ENCODE measurements at regions not wholly inside any gene's neighbourhood (a gene's known extent, or its start where the extent isn't known, plus 50 kb on each side); places are given as distances from the start of the nearest gene placed in this dataset.
"Not testable (repeated sequence)": the region's sequence is repeated elsewhere in the genome, so short reads cannot be mapped to it uniquely, and the experiment has no call there.

DNA sequence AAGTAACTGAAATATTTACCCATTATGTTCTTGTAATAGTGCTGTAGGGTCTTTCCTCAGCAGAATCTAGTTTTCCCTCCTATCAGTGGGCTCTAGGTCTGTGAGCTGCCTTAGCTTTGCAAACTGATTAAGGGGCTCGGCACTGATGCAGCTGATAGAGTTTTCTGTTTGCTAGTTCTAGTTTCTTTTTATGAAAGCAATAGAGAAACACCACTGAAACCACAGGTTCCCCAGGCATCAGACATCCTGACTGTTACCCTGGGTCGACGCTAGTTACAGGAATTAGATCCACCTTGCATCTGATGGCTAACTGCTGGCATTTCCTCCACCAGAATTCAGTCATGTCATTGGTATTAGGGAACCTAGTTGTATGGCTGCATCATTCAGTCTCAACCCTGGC is 225.0 kb upstream of the VCX start:
- H3K27ac Mint-ChIP-seq = no peak overlapping the region
- ChIA-PET POLR2A (no interaction called here), CTCF (no interaction called here)
- peaks cover 4% of the 10 kb centered on the region for H3K9me3 Mint-ChIP-seq
- no peaks in the 10 kb centered on the region for H3K4me1 Mint-ChIP-seq (ENCODE audit: low read depth)
- H3K27me3 Mint-ChIP-seq = no peaks in the 10 kb centered on the region
- no peak for DNase-seq
- no peaks in the 10 kb centered on the region for H3K36me3 Mint-ChIP-seq
- no peak overlapping the region for H3K4me3 Mint-ChIP-seq
- intact Hi-C loops (cut with micrococcal nuclease) = no loop called here

DNA sequence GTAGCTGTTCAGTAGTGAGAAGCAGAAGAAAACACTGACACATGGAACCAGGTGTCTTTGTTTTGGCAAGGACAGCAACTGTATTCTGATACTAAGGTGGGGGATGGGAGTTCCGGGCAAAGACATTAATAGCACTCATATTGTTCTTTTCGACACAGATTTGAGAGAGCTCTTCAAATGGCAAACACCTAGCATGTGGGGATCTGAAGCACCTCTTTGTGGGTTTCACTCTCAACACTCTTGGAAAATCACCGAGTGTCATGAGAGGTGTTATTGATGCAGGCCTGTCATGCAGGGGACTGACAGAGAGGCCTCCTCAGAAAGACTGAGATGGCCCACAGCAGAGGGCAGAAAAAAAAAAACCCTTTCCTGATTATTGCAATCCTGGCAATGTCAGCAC is 228.4 kb upstream of the VCX start:
- no peaks in the 10 kb centered on the region for H3K4me1 Mint-ChIP-seq (ENCODE audit: low read depth)
- no peak overlapping the region for H3K27ac Mint-ChIP-seq
- intact Hi-C loops (cut with micrococcal nuclease) = no loop called here
- no peak for DNase-seq
- no peaks in the 10 kb centered on the region for H3K27me3 Mint-ChIP-seq
- no peak overlapping the region for H3K4me3 Mint-ChIP-seq
- no peaks in the 10 kb centered on the region for H3K9me3 Mint-ChIP-seq
- CTCF ChIA-PET = no interaction called here
- no peaks in the 10 kb centered on the region for H3K36me3 Mint-ChIP-seq
- POLR2A ChIA-PET = no interaction called here

- H3K9me3 Mint-ChIP-seq; H3K36me3 Mint-ChIP-seq; POLR2A ChIA-PET; H3K4me1 Mint-ChIP-seq (ENCODE audit: low read depth); DNase-seq; H3K27ac Mint-ChIP-seq; H3K4me3 Mint-ChIP-seq; CTCF ChIA-PET; intact Hi-C loops (cut with micrococcal nuclease); H3K27me3 Mint-ChIP-seq: not testable (repeated sequence)
Observed at GRCh38 chrX:7608625-7609024, 234.3 kb upstream of the VCX start.

- H3K27ac Mint-ChIP-seq = no peak overlapping the region
- ChIA-PET POLR2A (no interaction called here), CTCF (no interaction called here)
Observed at GRCh38 chrX:7606039-7606652, 236.8 kb upstream of the VCX start.

DNA sequence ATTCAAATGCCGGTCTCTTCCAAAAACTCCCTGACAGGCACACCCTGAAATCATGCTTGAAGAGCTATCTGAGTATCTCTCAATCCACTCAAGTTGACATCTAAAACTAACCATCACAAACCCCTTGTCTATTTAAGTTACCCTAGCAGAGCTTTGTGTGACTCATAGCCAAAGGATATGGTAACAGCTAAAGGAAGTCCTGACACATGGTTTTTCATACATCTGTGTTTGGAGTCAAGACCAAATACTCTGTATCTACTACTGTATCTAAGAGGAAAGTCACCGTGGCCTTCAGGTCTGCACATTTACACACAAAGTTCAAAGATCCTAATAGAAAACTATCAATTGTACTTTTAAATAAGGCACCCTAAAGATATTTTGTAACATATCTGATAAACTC is 239.6 kb upstream of the VCX start:
- CTCF ChIA-PET = no interaction called here
- Mint-ChIP-seq H3K9me3 (peaks cover 6% of the 10 kb centered on the region), H3K4me3 (no peak overlapping the region), H3K36me3 (no peaks in the 10 kb centered on the region), H3K27me3 (no peaks in the 10 kb centered on the region), H3K4me1 (ENCODE audit: low read depth) (no peaks in the 10 kb centered on the region), H3K27ac (no peak overlapping the region)
- POLR2A ChIA-PET = no interaction called here
- DNase-seq = no peak
- intact Hi-C loops (cut with micrococcal nuclease) = no loop called here

More at GRCh38 chrX:7606039-7606652, 236.8 kb upstream of the VCX start:
- Mint-ChIP-seq H3K27me3 (no peaks in the 10 kb centered on the region), H3K9me3 (peaks cover 6% of the 10 kb centered on the region), H3K36me3 (no peaks in the 10 kb centered on the region), H3K4me3 (no peak overlapping the region), H3K4me1 (ENCODE audit: low read depth) (no peaks in the 10 kb centered on the region)
- intact Hi-C loops (cut with micrococcal nuclease) = no loop called here
- no peak for DNase-seq

DNA sequence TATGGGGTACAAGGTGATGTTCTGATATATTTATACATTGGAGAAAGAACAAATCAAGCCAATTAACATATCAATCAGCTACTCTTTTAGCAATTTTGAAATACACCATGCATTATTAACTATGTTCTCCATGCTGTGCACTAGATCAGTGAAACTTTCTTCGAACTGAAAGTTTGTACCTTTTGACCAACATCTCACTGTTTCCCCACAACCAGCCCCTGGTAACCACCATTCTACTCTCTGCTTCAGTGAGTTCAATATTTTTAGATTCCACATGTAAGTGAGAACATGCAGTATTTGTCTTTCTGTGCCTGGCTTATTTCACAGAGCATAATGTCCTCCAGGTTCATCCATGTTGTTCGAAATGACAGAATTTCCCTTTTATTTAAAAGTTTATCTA is 246.1 kb upstream of the VCX start:
- no peaks in the 10 kb centered on the region for H3K27me3 Mint-ChIP-seq
- intact Hi-C loops (cut with micrococcal nuclease) = no loop called here
- POLR2A ChIA-PET = no interaction called here
- DNase-seq = no peak
- H3K9me3 Mint-ChIP-seq = peaks cover 4% of the 10 kb centered on the region
- H3K36me3 Mint-ChIP-seq = no peaks in the 10 kb centered on the region
- no peak overlapping the region for H3K27ac Mint-ChIP-seq
- H3K4me3 Mint-ChIP-seq = no peak overlapping the region
- H3K4me1 Mint-ChIP-seq (ENCODE audit: low read depth) = no peaks in the 10 kb centered on the region
- CTCF ChIA-PET = no interaction called here

DNA sequence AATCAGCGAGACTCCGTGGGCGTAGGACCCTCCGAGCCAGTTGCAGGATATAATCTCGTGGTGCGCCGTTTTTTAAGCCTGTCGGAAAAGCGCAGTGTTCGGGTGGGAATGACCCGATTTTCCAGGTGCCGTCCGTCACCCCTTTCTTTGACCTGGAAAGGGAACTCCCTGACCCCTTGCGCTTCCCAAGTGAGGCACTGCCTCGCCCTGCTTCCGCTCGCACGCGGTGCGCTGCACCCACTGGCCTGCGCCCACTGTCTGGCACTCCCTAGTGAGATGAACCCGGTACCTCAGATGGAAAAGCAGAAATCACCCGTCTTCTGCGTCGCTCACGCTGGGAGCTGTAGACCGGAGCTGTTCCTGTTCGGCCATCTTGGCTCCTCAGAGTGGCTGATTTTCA is 249.6 kb upstream of the VCX start:
- not testable (repeated sequence) for H3K9me3 Mint-ChIP-seq

DNA sequence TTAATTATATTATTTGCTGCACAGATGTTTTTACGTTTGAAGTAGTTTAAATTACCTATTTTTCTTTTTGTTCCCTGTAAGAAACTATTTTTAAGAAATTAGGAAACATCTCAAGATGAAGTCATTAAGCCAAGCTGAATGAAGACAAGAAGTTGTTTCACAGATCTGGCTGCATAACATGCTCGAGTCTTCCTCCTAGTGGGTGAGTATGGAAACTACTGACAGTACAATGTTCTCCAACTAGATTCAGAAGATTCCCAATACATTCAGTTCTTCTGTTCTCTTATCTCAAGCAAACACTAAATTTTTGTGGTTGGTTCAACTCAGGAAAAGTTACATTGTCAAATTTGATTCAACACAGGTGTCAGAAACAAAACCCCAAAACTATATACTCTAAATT is 256.8 kb upstream of the VCX start:
- H3K4me1 Mint-ChIP-seq (ENCODE audit: low read depth) = no peaks in the 10 kb centered on the region
- no peaks in the 10 kb centered on the region for H3K36me3 Mint-ChIP-seq
- DNase-seq = no peak
- intact Hi-C loops (cut with micrococcal nuclease) = no loop called here
- H3K9me3 Mint-ChIP-seq = no peaks in the 10 kb centered on the region
- H3K27me3 Mint-ChIP-seq = no peaks in the 10 kb centered on the region
- CTCF ChIA-PET = no interaction called here
- POLR2A ChIA-PET = no interaction called here
- H3K4me3 Mint-ChIP-seq = no peak overlapping the region
- H3K27ac Mint-ChIP-seq = no peak overlapping the region

More for the DNA sequence above, 249.6 kb upstream of the VCX start:
- H3K36me3 Mint-ChIP-seq; H3K27ac Mint-ChIP-seq; DNase-seq; H3K27me3 Mint-ChIP-seq; CTCF ChIA-PET; intact Hi-C loops (cut with micrococcal nuclease); H3K4me1 Mint-ChIP-seq (ENCODE audit: low read depth); H3K4me3 Mint-ChIP-seq; POLR2A ChIA-PET: not testable (repeated sequence)

GRCh38 chrX:7582191-7582590 is 260.8 kb upstream of the VCX start:
- intact Hi-C loops (cut with micrococcal nuclease) = no loop called here
- no peak for DNase-seq
- POLR2A ChIA-PET = no interaction called here
- H3K27me3 Mint-ChIP-seq = no peaks in the 10 kb centered on the region
- no peak overlapping the region for H3K4me3 Mint-ChIP-seq
- no peaks in the 10 kb centered on the region for H3K4me1 Mint-ChIP-seq (ENCODE audit: low read depth)
- H3K27ac Mint-ChIP-seq = no peak overlapping the region
- CTCF ChIA-PET = no interaction called here
- no peaks in the 10 kb centered on the region for H3K36me3 Mint-ChIP-seq
- no peaks in the 10 kb centered on the region for H3K9me3 Mint-ChIP-seq

GRCh38 chrX:7580127-7580526 is 262.8 kb upstream of the VCX start:
- Mint-ChIP-seq H3K9me3 (no peaks in the 10 kb centered on the region), H3K4me1 (ENCODE audit: low read depth) (no peaks in the 10 kb centered on the region), H3K4me3 (no peak overlapping the region), H3K27ac (no peak overlapping the region), H3K27me3 (no peaks in the 10 kb centered on the region), H3K36me3 (no peaks in the 10 kb centered on the region)
- DNase-seq = no peak
- CTCF ChIA-PET = no interaction called here
- intact Hi-C loops (cut with micrococcal nuclease) = no loop called here
- POLR2A ChIA-PET = no interaction called here

DNA sequence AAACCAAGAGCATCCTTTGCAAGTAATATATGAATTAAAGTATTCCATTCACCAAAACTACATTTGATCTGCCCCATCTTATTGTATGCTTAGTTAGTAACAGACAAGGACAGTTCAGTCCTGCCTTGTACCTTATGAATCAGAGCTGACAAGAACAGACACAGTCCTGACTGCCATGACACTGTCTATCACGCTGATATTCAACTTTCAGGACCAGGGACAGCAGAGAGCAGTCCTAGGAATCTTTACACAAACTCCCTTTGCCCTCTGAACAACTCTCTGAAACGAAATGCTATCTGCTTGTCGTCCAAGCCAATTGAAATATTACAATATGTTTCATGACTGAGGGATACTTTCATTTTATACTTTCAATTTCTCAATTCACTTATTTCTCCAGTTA is 268.6 kb upstream of the VCX start:
- ChIA-PET POLR2A (no interaction called here), CTCF (no interaction called here)
- H3K27me3 Mint-ChIP-seq = no peaks in the 10 kb centered on the region
- no peaks in the 10 kb centered on the region for H3K9me3 Mint-ChIP-seq
- H3K36me3 Mint-ChIP-seq = no peaks in the 10 kb centered on the region
- H3K4me1 Mint-ChIP-seq (ENCODE audit: low read depth) = no peaks in the 10 kb centered on the region
- no peak for DNase-seq
- H3K27ac Mint-ChIP-seq = no peak overlapping the region
- intact Hi-C loops (cut with micrococcal nuclease) = no loop called here
- H3K4me3 Mint-ChIP-seq = no peak overlapping the region

DNA sequence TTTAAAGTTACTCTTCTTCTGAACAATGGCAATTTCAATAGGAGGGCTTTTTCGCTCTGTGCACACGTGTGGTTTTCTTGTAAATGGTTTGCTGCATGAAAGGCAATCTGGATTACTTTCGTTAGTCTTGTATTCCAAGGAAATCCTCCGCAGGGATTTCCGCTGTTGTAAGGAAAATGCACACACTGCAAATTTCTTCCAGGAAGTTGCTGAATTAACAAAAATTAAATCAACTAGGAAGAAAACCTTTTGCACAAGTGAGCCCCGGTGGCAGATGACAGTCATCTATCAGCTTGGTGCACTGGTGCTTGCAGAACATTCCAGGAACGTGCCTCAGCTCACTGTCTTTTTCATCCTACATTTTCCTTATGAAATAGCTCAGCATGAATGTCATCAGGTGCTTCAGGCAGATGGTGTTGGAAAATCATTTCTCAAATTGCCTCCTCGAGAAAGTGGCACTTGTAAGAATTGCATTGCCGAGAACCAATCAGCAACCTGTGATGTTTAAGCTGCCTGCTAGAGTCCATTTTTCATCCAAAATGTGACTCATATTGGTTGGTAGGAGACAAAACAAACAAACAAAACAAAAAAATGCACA is 272.4 kb upstream of the VCX start:
- POLR2A ChIA-PET = no interaction called here
- H3K36me3 Mint-ChIP-seq = no peaks in the 10 kb centered on the region
- DNase-seq = no peak
- H3K27me3 Mint-ChIP-seq = no peaks in the 10 kb centered on the region
- H3K27ac Mint-ChIP-seq = no peak overlapping the region
- intact Hi-C loops (cut with micrococcal nuclease) = no loop called here
- H3K4me1 Mint-ChIP-seq (ENCODE audit: low read depth) = no peaks in the 10 kb centered on the region
- H3K4me3 Mint-ChIP-seq = no peak overlapping the region
- CTCF ChIA-PET = no interaction called here
- H3K9me3 Mint-ChIP-seq = no peaks in the 10 kb centered on the region

- Mint-ChIP-seq H3K36me3 (no peaks in the 10 kb centered on the region), H3K4me1 (ENCODE audit: low read depth) (no peaks in the 10 kb centered on the region), H3K9me3 (no peaks in the 10 kb centered on the region), H3K27ac (no peak overlapping the region), H3K27me3 (no peaks in the 10 kb centered on the region), H3K4me3 (no peak overlapping the region)
- no peak for DNase-seq
- intact Hi-C loops (cut with micrococcal nuclease) = no loop called here
- ChIA-PET POLR2A (no interaction called here), CTCF (no interaction called here)
Observed at GRCh38 chrX:7568597-7568996, 274.4 kb upstream of the VCX start.

GRCh38 chrX:7568130-7568529 is 274.8 kb upstream of the VCX start:
- POLR2A ChIA-PET = no interaction called here

More at GRCh38 chrX:7568130-7568529, 274.8 kb upstream of the VCX start:
- no peaks in the 10 kb centered on the region for H3K4me1 Mint-ChIP-seq (ENCODE audit: low read depth)
- no peak overlapping the region for H3K27ac Mint-ChIP-seq
- intact Hi-C loops (cut with micrococcal nuclease) = no loop called here
- CTCF ChIA-PET = no interaction called here
- no peaks in the 10 kb centered on the region for H3K27me3 Mint-ChIP-seq
- no peaks in the 10 kb centered on the region for H3K9me3 Mint-ChIP-seq
- no peaks in the 10 kb centered on the region for H3K36me3 Mint-ChIP-seq
- H3K4me3 Mint-ChIP-seq = no peak overlapping the region
- DNase-seq = no peak

Data from activated CD4-positive, alpha-beta memory T cell treated with anti-CD3 and anti-CD28 coated beads for 36 hours (primary cell).